MM.1S (cell line): ENCODE measurements at regions not wholly inside any gene's neighbourhood (a gene's known extent, or its start where the extent isn't known, plus 50 kb on each side); places are given as distances from the start of the nearest gene placed in this dataset.

Source experiments
- DNase-seq: peaks from one replicate; pipeline ENCODE4 v3.0.0-alpha.2; 2015
- H2AFZ ChIP-seq: fragments of 300-600 bp; sonication (generic); 2 replicates; pipeline ENCODE4 v1.6.0; 2016; ENCODE audit warnings: antibody characterized with exemption, low read length
- H3F3A ChIP-seq: fragments of 300-600 bp; sonication (generic); 2 replicates; pipeline ENCODE4 v1.6.1; 2016; ENCODE audit warnings: mild to moderate bottlenecking, antibody characterized with exemption, low read length, moderate library complexity, mixed read lengths; ENCODE audit not compliant: insufficient read depth
- H3K27ac ChIP-seq: fragments of 300-600 bp; sonication (generic); 2 replicates; pipeline ENCODE4 v1.5.1; 2016; ENCODE audit warnings: mild to moderate bottlenecking, low read length
- H3K27me3 ChIP-seq: fragments of 300-600 bp; sonication (generic); replicated peaks from 2 replicates; pipeline ENCODE4 v1.6.0; 2016; ENCODE audit warnings: low read length; ENCODE audit not compliant: insufficient read depth
- H3K36me3 ChIP-seq: fragments of 300-600 bp; sonication (generic); replicated peaks from 2 replicates; pipeline ENCODE4 v1.6.1; 2016; ENCODE audit warnings: mild to moderate bottlenecking, low read length, mixed read lengths; ENCODE audit not compliant: insufficient read depth
- H3K4me1 ChIP-seq: fragments of 300-600 bp; sonication (generic); 2 replicates; pipeline ENCODE4 v1.6.1; 2016; ENCODE audit warnings: low read length, mixed read lengths
- H3K4me2 ChIP-seq: fragments of 300-600 bp; sonication (generic); 2 replicates; pipeline ENCODE4 v1.6.0; 2016; ENCODE audit warnings: low read depth, low read length
- H3K4me3 ChIP-seq: fragments of 300-600 bp; sonication (generic); 2 replicates; pipeline ENCODE4 v1.5.1; 2016; ENCODE audit warnings: low read length, mixed read lengths
- H3K79me2 ChIP-seq: fragments of 300-600 bp; sonication (generic); 2 replicates; pipeline ENCODE4 v1.6.1; 2016; ENCODE audit warnings: mixed run types, low read length, mixed read lengths
- H3K9ac ChIP-seq: fragments of 300-600 bp; sonication (generic); 2 replicates; pipeline ENCODE4 v1.6.1; 2016; ENCODE audit warnings: low read length, mixed read lengths
- H3K9me2 ChIP-seq: fragments of 300-600 bp; sonication (generic); replicated peaks from 2 replicates; pipeline ENCODE4 v1.6.1; 2016; ENCODE audit warnings: mild to moderate bottlenecking, low read length, mixed read lengths; ENCODE audit not compliant: insufficient read depth
- H3K9me3 ChIP-seq: fragments of 300-600 bp; sonication (generic); replicated peaks from 2 replicates; pipeline ENCODE4 v1.6.1; 2016; ENCODE audit warnings: mild to moderate bottlenecking, low read length, mixed read lengths; ENCODE audit not compliant: insufficient read depth
- H4K20me1 ChIP-seq: fragments of 300-600 bp; sonication (generic); 2 replicates; pipeline ENCODE4 v1.6.1; 2016; ENCODE audit warnings: mild to moderate bottlenecking, low read length, moderate library complexity, mixed read lengths; ENCODE audit not compliant: insufficient read depth
- CTCF ChIP-seq: fragments of 300-600 bp; sonication (generic); IDR thresholded peaks from 2 replicates; pipeline ENCODE4 v1.5.1; 2016; ENCODE audit warnings: antibody characterized with exemption, low read length, mixed read lengths
- EZH2 ChIP-seq: fragments of 300-600 bp; sonication (generic); optimal IDR thresholded peaks from 2 replicates; pipeline ENCODE3; 2017; ENCODE audit warnings: low read depth, mild to moderate bottlenecking, antibody characterized with exemption, low read length, mixed read lengths
- EZH2phosphoT487 ChIP-seq: fragments of 300-600 bp; sonication (generic); IDR thresholded peaks from 2 replicates; pipeline ENCODE4 v1.6.1; 2018; ENCODE audit warnings: antibody characterized with exemption, low read length

- Histone ChIP-seq H3K36me3 (no peaks in the 10 kb centered on the region), H3K9me3 (no peaks in the 10 kb centered on the region), H3K4me3 (no peak overlapping the region), H3K27me3 (no peaks in the 10 kb centered on the region), H3K9ac (no peak overlapping the region), H3K27ac (no peak overlapping the region), H3K4me2 (no peak overlapping the region), H3K79me2 (no peaks in the 10 kb centered on the region), H4K20me1 (no peaks in the 10 kb centered on the region), H3K9me2 (no peaks in the 10 kb centered on the region), H3K4me1 (no peaks in the 10 kb centered on the region), H2AFZ (no peak overlapping the region), H3F3A (no peaks in the 10 kb centered on the region)
- TF ChIP-seq EZH2phosphoT487 (no peak), CTCF (no peak), EZH2 (no peak)
- DNase-seq = no peak
Measured at GRCh38 chr12:30442461-30442860, 253.2 kb downstream of the IPO8 start.

- no peak overlapping the region for H3K27ac ChIP-seq
- H4K20me1 ChIP-seq = no peaks in the 10 kb centered on the region
- TF ChIP-seq CTCF = peak; percentile 25; the same call in 1 of the 2 replicates
- no peak for TF ChIP-seq EZH2
- no peak for DNase-seq
- H3K4me3 ChIP-seq = no peak overlapping the region
- no peaks in the 10 kb centered on the region for H3F3A ChIP-seq
- H3K9ac ChIP-seq = no peak overlapping the region
- no peak overlapping the region for H2AFZ ChIP-seq
- H3K36me3 ChIP-seq = no peaks in the 10 kb centered on the region
- H3K9me2 ChIP-seq = no peaks in the 10 kb centered on the region
- H3K27me3 ChIP-seq = no peaks in the 10 kb centered on the region
- H3K9me3 ChIP-seq = no peaks in the 10 kb centered on the region
- H3K79me2 ChIP-seq = no peaks in the 10 kb centered on the region
- H3K4me2 ChIP-seq = no peak overlapping the region
- no peaks in the 10 kb centered on the region for H3K4me1 ChIP-seq
Measured at GRCh38 chr12:30440826-30441602, 254.7 kb downstream of the IPO8 start.

DNA sequence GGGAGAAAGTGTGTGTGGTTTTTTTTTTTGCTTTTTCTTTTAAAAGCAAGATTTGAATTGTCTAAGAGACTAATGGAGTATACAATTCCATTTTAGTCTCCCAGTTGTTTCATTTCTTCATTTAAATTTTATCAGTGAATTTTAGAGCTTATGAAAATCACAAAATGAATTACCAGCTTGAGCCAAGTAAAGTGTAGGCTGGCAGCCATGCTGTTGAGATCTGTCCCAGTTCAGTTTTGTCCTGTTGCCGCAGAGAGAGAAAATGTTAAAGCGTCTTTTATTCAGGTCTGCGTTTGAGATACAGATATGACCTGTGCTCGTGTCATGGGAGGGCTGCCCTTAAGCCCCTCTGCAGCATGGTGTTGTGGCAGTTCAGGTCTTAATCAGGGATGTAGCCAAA lies 256.5 kb downstream of the IPO8 start:
- H3K79me2 ChIP-seq = no peaks in the 10 kb centered on the region
- no peaks in the 10 kb centered on the region for H3K9me2 ChIP-seq
- H3K4me2 ChIP-seq = no peak overlapping the region
- no peak overlapping the region for H3K9ac ChIP-seq
- H2AFZ ChIP-seq = no peak overlapping the region
- no peaks in the 10 kb centered on the region for H3K4me1 ChIP-seq
- no peaks in the 10 kb centered on the region for H3K27me3 ChIP-seq
- H3K36me3 ChIP-seq = no peaks in the 10 kb centered on the region
- H3K4me3 ChIP-seq = no peak overlapping the region
- no peak overlapping the region for H3K27ac ChIP-seq
- no peaks in the 10 kb centered on the region for H3F3A ChIP-seq
- TF ChIP-seq CTCF = no peak
- no peak for TF ChIP-seq EZH2
- TF ChIP-seq EZH2phosphoT487 = no peak
- no peak for DNase-seq
- H3K9me3 ChIP-seq = no peaks in the 10 kb centered on the region
- no peaks in the 10 kb centered on the region for H4K20me1 ChIP-seq
